HK-2 (cell line): ENCODE measurements at regions not wholly inside any gene's neighbourhood (a gene's known extent, or its start where the extent isn't known, plus 50 kb on each side); places are given as distances from the start of the nearest gene placed in this dataset.
A peak's percentile ranks its signal among the peaks of the same experiment; 100 is the strongest.
"Not testable (repeated sequence)": the region's sequence is repeated elsewhere in the genome, so short reads cannot be mapped to it uniquely, and the experiment has no call there.

Source experiments
- DNase-seq: peaks from one replicate; pipeline ENCODE4 v3.0.0-alpha.2; 2018; ENCODE audit not compliant: unreplicated experiment

GRCh38 chr4:127364911-127365310, 267.8 kb upstream of the INTU start:
- DNase-seq = no peak

DNA sequence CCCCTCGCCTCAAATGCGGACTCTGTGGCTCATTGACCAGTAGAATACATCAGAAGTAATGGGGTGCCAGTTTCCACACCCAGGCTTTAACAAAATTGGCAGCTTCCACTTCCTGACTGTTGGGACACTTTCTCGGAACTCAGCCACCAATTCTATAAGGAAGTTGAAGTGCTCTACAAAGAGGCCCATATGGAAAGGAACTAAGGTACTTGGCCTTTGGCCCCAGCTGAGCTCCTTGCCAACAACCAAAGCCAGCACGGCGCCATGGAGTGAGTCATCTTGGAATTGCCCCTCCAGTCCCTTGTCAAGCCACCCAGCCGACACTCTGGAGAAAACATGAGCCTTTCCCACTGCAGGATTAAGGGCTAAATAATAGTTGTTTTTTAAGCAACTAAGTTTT, 262.2 kb upstream of the INTU start:
- DNase-seq = no peak

GRCh38 chr4:127379499-127379898, 253.3 kb upstream of the INTU start:
- DNase-seq = no peak

DNA sequence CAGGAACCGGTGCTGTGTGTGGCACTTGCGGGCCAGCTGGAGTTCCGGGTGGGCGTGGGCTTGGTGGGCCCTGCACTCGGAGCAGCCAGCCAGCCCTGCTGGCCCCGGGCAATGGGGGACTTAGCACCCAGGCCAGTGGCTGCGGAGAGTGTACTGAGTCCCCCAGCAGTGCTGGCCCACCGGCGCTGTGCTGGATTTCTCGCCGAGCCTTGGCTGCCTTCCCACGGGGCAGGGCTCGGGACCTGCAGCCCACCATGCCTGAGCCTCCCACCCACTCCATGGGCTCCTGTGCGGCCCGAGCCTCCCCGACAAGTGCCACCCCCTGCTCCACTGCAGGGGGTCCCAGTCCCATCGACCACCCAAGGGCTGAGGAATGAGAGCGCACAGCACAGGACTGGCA, 252.8 kb upstream of the INTU start:
- DNase-seq = not testable (repeated sequence)

DNA sequence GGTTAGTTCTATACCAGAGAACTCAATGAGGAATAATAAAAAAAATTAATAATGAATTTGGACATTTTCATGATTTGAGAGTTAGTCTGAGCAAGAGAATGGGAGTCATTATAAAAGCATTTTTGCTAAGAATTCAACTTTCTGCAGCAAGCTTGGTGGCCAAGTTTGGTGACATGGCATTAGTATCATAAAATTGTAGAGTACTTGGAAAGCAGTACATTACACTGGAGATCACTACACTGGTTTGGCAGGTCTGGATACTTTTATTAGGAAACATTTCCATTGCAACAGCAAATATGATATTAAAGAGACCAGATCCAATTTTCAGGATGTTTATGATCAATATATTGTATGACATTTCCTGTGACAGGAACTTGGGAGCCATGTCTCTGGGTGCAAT, 249.1 kb upstream of the INTU start:
- no peak for DNase-seq

- no peak for DNase-seq
Observed at GRCh38 chr4:127394516-127394915, 238.2 kb upstream of the INTU start.

DNA sequence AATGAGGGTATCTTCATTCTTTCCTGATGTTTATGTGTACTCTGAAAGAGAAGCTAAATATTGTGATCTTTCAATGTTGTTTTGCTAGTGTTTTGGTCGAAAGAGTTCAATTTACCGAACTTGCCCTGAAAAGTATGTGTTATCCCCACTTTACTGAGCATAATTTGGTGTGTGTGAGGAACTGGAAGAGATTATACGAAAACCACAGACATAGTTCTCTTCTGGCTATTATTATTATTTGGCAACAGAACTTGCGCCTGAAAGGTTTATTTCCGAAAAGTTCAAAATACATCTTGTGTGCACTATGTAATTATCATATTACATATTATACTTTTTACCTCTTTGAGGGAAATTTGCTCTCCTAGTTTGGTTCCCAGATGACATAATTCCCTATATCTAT, 232.5 kb upstream of the INTU start:
- no peak for DNase-seq

GRCh38 chr4:127400731-127401346, 231.9 kb upstream of the INTU start:
- DNase-seq = peak; percentile 54

GRCh38 chr4:127403471-127404084, 229.2 kb upstream of the INTU start:
- DNase-seq = no peak

- DNase-seq = no peak
Observed at GRCh38 chr4:127406187-127406586, 226.6 kb upstream of the INTU start.

DNA sequence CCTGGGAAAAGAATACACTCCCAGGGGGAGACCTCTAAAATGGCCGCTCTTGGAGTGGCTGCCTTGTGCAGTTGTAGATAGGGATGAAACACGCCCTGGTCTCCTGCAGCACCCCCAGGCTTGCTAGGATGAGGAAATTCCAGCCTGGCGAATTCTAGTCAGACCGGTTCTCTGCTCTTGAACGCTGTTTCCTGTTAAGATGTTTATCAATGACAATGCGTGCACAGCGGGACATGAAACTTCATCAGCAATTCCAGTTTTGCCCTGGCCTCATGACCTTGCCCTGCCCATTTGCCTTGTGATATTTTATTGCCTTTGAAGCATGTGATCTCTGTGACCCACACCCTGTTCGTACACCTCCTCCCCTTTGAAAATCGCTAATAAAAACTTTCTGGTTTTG, 225.2 kb upstream of the INTU start:
- not testable (repeated sequence) for DNase-seq

DNA sequence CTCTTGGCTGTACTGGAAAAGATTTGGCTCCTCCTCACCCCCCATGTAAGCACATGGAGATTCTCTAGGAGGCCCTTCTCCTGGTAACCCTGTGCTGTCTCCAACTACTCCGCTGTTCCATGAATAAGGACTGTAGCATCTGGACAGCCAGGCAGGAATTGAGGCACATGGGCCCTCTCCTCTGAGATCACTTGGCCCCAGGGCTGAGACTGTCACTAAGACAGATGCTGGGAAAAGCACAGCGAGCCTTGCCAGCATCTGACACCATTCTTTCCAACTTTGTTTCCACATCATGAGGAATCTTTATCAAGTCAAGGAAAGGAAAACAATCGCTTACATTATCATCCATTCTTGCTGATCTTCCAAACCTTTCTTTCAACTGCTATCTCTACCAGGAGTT, 222.6 kb upstream of the INTU start:
- no peak for DNase-seq

- no peak for DNase-seq
Observed at GRCh38 chr4:127410644-127411043, 222.1 kb upstream of the INTU start.

GRCh38 chr4:127414951-127415606, 217.7 kb upstream of the INTU start:
- no peak for DNase-seq

DNA sequence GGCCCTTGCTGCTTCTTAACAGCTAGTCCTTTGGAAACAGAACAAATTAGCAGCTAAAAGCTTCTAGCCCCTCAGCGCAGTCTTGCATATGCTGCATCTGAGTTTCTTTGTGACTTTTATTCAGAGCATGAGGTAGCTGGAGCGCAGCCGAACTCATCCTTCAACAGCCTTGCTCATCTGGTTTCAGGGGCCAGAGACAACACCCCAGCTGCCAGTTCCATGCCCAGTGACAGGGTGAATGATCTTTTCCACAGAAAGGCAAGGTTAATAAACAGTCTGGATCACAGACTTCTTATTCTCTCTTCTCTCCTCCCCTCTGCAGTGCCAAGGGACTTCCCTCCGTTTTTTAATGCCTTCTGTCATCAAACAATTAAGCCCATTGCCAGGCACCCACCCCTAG, 216.6 kb upstream of the INTU start:
- DNase-seq = no peak

DNA sequence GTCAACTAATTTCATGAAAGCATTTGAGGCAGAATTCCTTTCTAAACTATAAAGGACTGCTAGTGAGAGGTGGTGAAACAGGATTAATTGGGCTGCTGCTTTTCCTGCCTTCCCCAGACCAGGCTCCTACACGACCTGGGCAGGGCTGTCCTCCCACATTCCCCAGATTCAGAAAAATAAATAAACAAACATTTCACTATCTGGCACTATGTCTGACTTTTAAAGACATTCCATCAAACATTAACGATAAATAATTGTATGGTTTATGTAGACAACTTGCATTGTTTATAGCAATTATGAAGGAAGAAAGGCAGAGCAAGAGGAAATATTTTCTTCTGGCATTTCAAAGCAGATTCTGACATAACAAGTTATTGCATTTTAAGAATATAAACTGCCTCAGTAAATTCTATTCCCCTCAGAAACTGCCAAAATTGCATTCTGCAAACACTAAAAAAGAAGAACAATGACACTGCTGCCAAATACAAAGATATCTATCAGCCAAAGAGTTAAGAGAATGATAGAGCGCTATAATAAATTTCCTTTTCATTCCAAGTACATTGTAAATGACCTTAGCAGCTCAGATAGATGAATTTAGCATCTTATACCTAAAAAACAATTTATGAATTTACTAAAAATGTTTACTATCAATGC, 214.7 kb upstream of the INTU start:
- DNase-seq = no peak

DNA sequence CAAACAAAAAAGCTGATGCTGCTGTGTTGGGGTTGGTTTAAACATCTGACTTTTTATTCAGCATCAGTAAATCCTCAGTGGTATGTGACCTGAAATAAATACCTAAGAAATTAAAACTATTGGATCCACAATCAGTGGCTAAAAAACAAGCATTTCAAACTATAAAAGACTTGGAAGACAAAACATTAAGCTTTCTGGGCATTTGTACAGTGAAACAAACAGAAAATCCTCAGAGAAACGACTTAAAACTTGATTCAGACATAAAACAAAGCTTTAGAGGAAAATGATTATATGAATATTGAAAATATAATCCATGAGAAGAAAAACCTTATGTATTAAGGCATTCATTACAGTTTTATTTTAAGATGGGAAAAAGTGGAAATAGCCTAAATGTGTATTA, 213.3 kb upstream of the INTU start:
- DNase-seq = no peak

GRCh38 chr4:127421437-127421836, 211.3 kb upstream of the INTU start:
- no peak for DNase-seq

DNA sequence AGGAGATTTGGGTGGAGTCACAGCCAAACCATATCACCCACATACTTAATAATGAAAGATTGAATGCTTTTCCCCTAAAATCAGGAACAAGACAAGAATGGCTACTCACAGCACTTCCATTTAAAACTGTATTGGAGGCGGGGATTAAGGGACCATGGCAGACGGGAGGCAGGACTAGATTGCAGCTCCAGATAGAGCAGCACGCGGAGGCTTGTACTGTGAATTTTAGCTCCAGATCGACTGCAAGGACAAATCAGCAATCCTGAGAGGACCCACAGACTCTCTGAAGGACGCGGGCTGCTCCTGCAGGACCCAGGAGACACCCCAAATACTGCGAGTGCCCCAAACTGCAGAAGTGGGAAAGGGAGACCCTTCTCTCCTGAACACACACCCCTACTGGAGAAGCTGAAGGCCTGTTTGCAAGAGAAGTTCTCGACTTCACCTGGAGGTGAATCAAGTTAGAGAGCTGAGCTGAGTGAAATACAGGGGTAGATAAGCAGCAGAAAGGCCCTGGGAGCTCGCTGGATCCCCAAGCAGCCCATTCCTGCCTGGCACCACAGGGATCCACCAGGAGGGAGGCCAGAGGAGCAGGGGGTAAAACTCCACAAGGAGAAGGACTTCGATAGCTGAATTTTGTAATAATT, 207.4 kb upstream of the INTU start:
- DNase-seq = no peak

GRCh38 chr4:127425851-127426250, 206.9 kb upstream of the INTU start:
- no peak for DNase-seq

- DNase-seq = no peak
Observed at GRCh38 chr4:127441571-127441970, 191.2 kb upstream of the INTU start.

GRCh38 chr4:127445471-127445870, 187.3 kb upstream of the INTU start:
- DNase-seq = no peak
